Trophoblast cell (in vitro differentiated cells and primary cell): ENCODE measurements at regions not wholly inside any gene's neighbourhood (a gene's known extent, or its start where the extent isn't known, plus 50 kb on each side); places are given as distances from the start of the nearest gene placed in this dataset.
"Not testable (repeated sequence)": the region's sequence is repeated elsewhere in the genome, so short reads cannot be mapped to it uniquely, and the experiment has no call there.

ENCODE experiments used
- DNase-seq, 2 donors: peaks; one replicate each; pipeline ENCODE4 v3.0.0-alpha.2; 2016
- H2AFZ ChIP-seq: 2 replicates; pipeline ENCODE4 v1.6.1; 2013; ENCODE audit warnings: low read length, moderate library complexity, mild to moderate bottlenecking; ENCODE audit not compliant: insufficient read depth, poor library complexity
- H2AK5ac ChIP-seq: 2 replicates; pipeline ENCODE4 v1.6.1; 2013; ENCODE audit warnings: mild to moderate bottlenecking, low read length
- H2BK120ac ChIP-seq: 2 replicates; pipeline ENCODE4 v1.6.1; 2013; ENCODE audit warnings: low read length, mild to moderate bottlenecking, moderate library complexity; ENCODE audit not compliant: insufficient read depth, poor library complexity
- H2BK12ac ChIP-seq: 2 replicates; pipeline ENCODE4 v1.6.1; 2013; ENCODE audit warnings: mild to moderate bottlenecking, low read length, moderate library complexity
- H2BK5ac ChIP-seq: 2 replicates; pipeline ENCODE4 v1.6.1; 2013; ENCODE audit warnings: low read length, low read depth, moderate library complexity, mild to moderate bottlenecking; ENCODE audit not compliant: poor library complexity
- H3K14ac ChIP-seq: 2 replicates; pipeline ENCODE4 v1.6.1; 2013; ENCODE audit warnings: mild to moderate bottlenecking, low read length
- H3K18ac ChIP-seq: 2 replicates; pipeline ENCODE4 v1.6.1; 2013; ENCODE audit warnings: mild to moderate bottlenecking, low read length
- H3K23ac ChIP-seq: 2 replicates; pipeline ENCODE4 v1.6.1; 2013; ENCODE audit warnings: low read length
- H3K27ac ChIP-seq: 2 replicates; pipeline ENCODE4 v1.5.1; 2013; ENCODE audit warnings: low read depth, mild to moderate bottlenecking, inconsistent platforms, low read length, moderate library complexity
- H3K27me3 ChIP-seq: 2 replicates; pipeline ENCODE4 v1.6.1; 2013; ENCODE audit warnings: inconsistent platforms, mild to moderate bottlenecking, low read length, moderate library complexity; ENCODE audit not compliant: insufficient read depth
- H3K36me3 ChIP-seq, 2 experiments: 1 replicate in 1 of 2; 2 replicates in 1 of 2; pipeline ENCODE4 v1.6.1; 2013; ENCODE audit warnings: low read length in 2 of 2, mild to moderate bottlenecking in 2 of 2, moderate library complexity in 1 of 2; ENCODE audit not compliant: insufficient read depth in 2 of 2, control insufficient read depth in 1 of 2
- H3K4ac ChIP-seq: 2 replicates; pipeline ENCODE4 v1.6.1; 2013; ENCODE audit warnings: low read depth, mild to moderate bottlenecking, low read length, moderate library complexity
- H3K4me1 ChIP-seq, 2 experiments: 1 replicate in 1 of 2; 2 replicates in 1 of 2; pipeline ENCODE4 v1.6.1; 2013; ENCODE audit warnings: low read length in 2 of 2, mild to moderate bottlenecking in 2 of 2, moderate library complexity in 1 of 2; ENCODE audit not compliant: insufficient read depth in 2 of 2, control insufficient read depth in 1 of 2
- H3K4me2 ChIP-seq: 2 replicates; pipeline ENCODE4 v1.6.1; 2013; ENCODE audit warnings: inconsistent platforms, mild to moderate bottlenecking, low read length, moderate library complexity
- H3K4me3 ChIP-seq: 2 replicates; pipeline ENCODE4 v1.5.1; 2013; ENCODE audit warnings: mild to moderate bottlenecking, low read depth, low read length, inconsistent platforms
- H3K79me1 ChIP-seq: one replicate; pipeline ENCODE4 v1.6.1; 2013; ENCODE audit warnings: low read length
- H3K79me2 ChIP-seq: 2 replicates; pipeline ENCODE4 v1.6.1; 2013; ENCODE audit warnings: low read length, mild to moderate bottlenecking; ENCODE audit not compliant: control insufficient read depth, insufficient read depth, poor library complexity
- H3K9ac ChIP-seq: 2 replicates; pipeline ENCODE4 v1.6.1; 2013; ENCODE audit warnings: mild to moderate bottlenecking, low read length
- H3K9me3 ChIP-seq: 2 replicates; pipeline ENCODE4 v1.6.1; 2013; ENCODE audit warnings: low read depth, mild to moderate bottlenecking, control low read depth, inconsistent platforms, low read length; ENCODE audit not compliant: insufficient read depth
- H4K12ac ChIP-seq: 2 replicates; pipeline ENCODE4 v1.6.1; 2013; ENCODE audit warnings: low read depth, mild to moderate bottlenecking, low read length, moderate library complexity
- H4K8ac ChIP-seq: 2 replicates; pipeline ENCODE4 v1.6.1; 2013; ENCODE audit warnings: low read depth, mild to moderate bottlenecking, low read length, moderate library complexity
- H4K91ac ChIP-seq: one replicate; pipeline ENCODE4 v1.6.1; 2013; ENCODE audit warnings: low read depth, mild to moderate bottlenecking, low read length, moderate library complexity
- WGBS: extraction: QIAGEN DNeasy Blood & Tissue Kit; methylation state at CpG from one replicate; pipeline ENCODE4 v1.1.7; 2013; ENCODE audit warnings: missing lambda C conversion rate; ENCODE audit not compliant: insufficient read length, insufficient coverage; ENCODE audit errors: extremely low coverage; 5-methylcytosine and 5-hydroxymethylcytosine counted together

DNA sequence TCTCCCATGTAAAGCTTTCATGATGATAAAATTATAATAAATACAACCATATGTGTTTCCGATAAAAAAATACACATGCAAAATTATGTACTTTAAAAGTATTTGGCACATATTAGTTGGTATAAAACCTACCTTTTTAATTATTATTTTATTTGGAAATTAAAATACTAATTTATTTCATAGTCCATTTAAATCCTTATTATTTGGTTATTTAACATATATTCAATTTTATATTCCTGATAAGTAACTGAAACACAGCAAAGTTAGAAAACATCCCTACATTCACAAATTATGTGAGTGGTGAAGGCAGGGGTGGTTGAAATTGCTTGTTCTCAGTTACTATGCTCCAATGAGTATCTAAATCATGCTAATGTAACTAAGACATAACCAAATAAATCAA lies 920.5 kb downstream of the SLITRK1 start:
- Histone ChIP-seq H3K79me2 (no peaks in the 10 kb centered on the region), H2BK12ac (no peak overlapping the region), H3K79me1 (no peaks in the 10 kb centered on the region), H3K4ac (no peak overlapping the region), H4K12ac (no peak overlapping the region), H2AFZ (no peak overlapping the region), H3K18ac (no peak overlapping the region), H2BK5ac (no peak overlapping the region), H3K4me3 (no peak overlapping the region), H3K4me1 (no peaks in the 10 kb centered on the region), H3K23ac (no peak overlapping the region), H3K27me3 (no peaks in the 10 kb centered on the region), H2BK120ac (no peak overlapping the region), H2AK5ac (no peak overlapping the region), H4K91ac (no peak overlapping the region), H3K9me3 (no peaks in the 10 kb centered on the region), H3K14ac (no peak overlapping the region), H3K36me3 (no peaks in the 10 kb centered on the region), H4K8ac (no peak overlapping the region), H3K4me2 (no peak overlapping the region), H3K27ac (no peak overlapping the region), H3K9ac (no peak overlapping the region)
- DNase-seq: no peak
- no CpG with 5 or more reads among the region's 1 CpG for WGBS

GRCh38 chr13:82952336-82952735 lies 929.9 kb downstream of the SLITRK1 start:
- H3K79me2 ChIP-seq, H3K27me3 ChIP-seq: not testable (repeated sequence)
- no CpG with 5 or more reads among the region's 6 CpGs for WGBS

GRCh38 chr13:82947683-82948082 lies 934.6 kb downstream of the SLITRK1 start:
- Histone ChIP-seq H2AFZ (no peak overlapping the region), H3K4ac (no peak overlapping the region), H3K14ac (no peak overlapping the region), H3K4me2 (no peak overlapping the region), H3K23ac (no peak overlapping the region), H3K4me3 (no peak overlapping the region), H4K91ac (no peak overlapping the region), H3K9ac (no peak overlapping the region), H3K79me1 (no peaks in the 10 kb centered on the region), H2BK120ac (no peak overlapping the region), H2BK5ac (no peak overlapping the region), H3K4me1 (no peaks in the 10 kb centered on the region), H2AK5ac (no peak overlapping the region), H3K9me3 (no peaks in the 10 kb centered on the region), H3K27me3 (no peaks in the 10 kb centered on the region), H4K8ac (no peak overlapping the region), H3K18ac (no peak overlapping the region), H4K12ac (no peak overlapping the region), H3K27ac (no peak overlapping the region), H3K79me2 (no peaks in the 10 kb centered on the region), H3K36me3 (no peaks in the 10 kb centered on the region), H2BK12ac (no peak overlapping the region)
- no peak for DNase-seq

More at GRCh38 chr13:82952336-82952735, 929.9 kb downstream of the SLITRK1 start:
- H4K12ac ChIP-seq, H2AK5ac ChIP-seq, H3K4me1 ChIP-seq, H3K14ac ChIP-seq, H2BK5ac ChIP-seq, DNase-seq, H3K9me3 ChIP-seq, H4K91ac ChIP-seq, H3K4me3 ChIP-seq, H3K23ac ChIP-seq, H3K18ac ChIP-seq, H3K79me1 ChIP-seq, H3K9ac ChIP-seq, H3K27ac ChIP-seq, H3K36me3 ChIP-seq, H4K8ac ChIP-seq, H2AFZ ChIP-seq, H2BK120ac ChIP-seq, H2BK12ac ChIP-seq, H3K4ac ChIP-seq, H3K4me2 ChIP-seq: not testable (repeated sequence)

GRCh38 chr13:82947191-82947621 lies 935.1 kb downstream of the SLITRK1 start:
- H2AFZ ChIP-seq: no peak overlapping the region
- H4K12ac ChIP-seq: no peak overlapping the region
- no peak overlapping the region for H3K18ac ChIP-seq
- no peak overlapping the region for H3K4me2 ChIP-seq
- H3K9me3 ChIP-seq: no peaks in the 10 kb centered on the region
- no peak overlapping the region for H2BK5ac ChIP-seq
- H3K79me2 ChIP-seq: no peaks in the 10 kb centered on the region
- H3K4me1 ChIP-seq: no peaks in the 10 kb centered on the region
- H3K23ac ChIP-seq: no peak overlapping the region
- no peaks in the 10 kb centered on the region for H3K36me3 ChIP-seq
- H2AK5ac ChIP-seq: no peak overlapping the region
- H3K27me3 ChIP-seq: no peaks in the 10 kb centered on the region
- no peak overlapping the region for H3K27ac ChIP-seq
- H2BK12ac ChIP-seq: no peak overlapping the region
- no CpG with 5 or more reads among the region's 2 CpGs for WGBS
- H3K9ac ChIP-seq: no peak overlapping the region
- no peak overlapping the region for H4K91ac ChIP-seq
- H3K4me3 ChIP-seq: no peak overlapping the region
- no peak overlapping the region for H2BK120ac ChIP-seq
- H3K79me1 ChIP-seq: no peaks in the 10 kb centered on the region
- H3K4ac ChIP-seq: no peak overlapping the region
- DNase-seq: no peak
- H3K14ac ChIP-seq: no peak overlapping the region
- no peak overlapping the region for H4K8ac ChIP-seq
